CD4-positive, alpha-beta T cell treated with Interleukin-1 beta for 1 hour (primary cell): ENCODE measurements at regions not wholly inside any gene's neighbourhood (a gene's known extent, or its start where the extent isn't known, plus 50 kb on each side); places are given as distances from the start of the nearest gene placed in this dataset.

Experiments used
- DNase-seq, 2 donors: peaks; one replicate each; pipeline ENCODE4 v3.0.0-alpha.2; 2020 to 2022

DNA sequence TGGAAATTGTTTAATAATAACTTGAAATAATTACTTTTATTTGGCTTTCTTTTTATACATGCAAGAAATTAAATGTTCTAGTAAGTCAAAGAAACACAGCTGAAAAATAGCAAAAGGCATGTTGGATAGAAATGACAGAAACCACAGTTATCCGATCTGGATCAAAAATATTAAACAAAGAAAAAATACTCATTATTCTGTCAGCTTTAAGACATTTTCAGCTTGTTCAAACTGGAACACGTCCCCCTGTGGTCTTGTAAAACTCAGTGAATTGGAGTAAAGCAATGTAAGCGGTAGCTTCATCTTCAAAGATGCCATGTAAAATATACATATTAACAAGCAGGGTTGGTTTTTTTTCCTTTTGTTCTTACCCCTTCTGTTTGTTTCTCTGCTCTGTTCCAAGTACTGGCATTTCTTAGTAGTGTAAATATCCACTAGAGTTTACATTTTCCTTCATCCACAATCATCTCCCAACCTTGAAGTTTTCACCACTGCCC lies 223.4 kb downstream of the IGSF11 start:
- DNase-seq = no peak

DNA sequence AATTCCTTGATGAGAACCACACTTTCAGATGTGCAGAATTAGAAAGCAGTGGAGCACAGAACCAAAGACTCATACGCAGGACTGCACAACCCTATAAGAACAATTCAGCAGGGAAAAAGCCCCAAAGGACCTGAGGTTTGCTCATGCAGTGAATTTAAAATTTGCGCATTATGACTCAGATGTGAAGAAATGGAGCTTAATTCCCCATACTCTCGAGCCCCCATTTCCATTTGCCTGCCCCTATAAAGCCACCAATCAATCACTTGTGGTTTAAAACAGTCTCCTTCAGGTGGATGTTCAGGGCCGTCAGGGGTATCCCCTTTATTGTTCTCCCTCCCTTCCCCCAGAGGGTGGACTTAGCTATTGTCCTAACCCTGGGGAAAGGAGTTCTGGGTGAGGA lies 221.2 kb downstream of the IGSF11 start:
- DNase-seq = no peak

DNA sequence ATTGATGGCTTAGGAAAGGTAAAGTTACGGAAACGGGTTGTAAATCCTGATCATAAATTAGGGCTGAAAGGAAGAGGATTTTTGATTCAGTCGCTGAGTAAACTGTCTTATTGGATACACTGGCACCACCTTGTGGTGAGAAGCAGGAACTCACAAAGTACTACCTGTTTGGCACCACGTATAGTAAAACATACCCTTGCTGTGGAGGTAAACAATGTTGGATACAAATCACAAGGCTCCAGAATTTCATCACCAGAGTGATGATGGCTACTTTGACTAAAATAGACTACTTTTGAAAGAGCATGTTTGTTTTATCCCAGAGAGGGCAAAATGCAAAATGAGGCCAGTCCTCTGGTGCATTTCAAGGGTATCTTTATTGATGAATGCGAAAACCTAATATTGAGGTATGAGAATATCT lies 216.9 kb downstream of the IGSF11 start:
- peak; percentile 12 to 46 for DNase-seq

DNA sequence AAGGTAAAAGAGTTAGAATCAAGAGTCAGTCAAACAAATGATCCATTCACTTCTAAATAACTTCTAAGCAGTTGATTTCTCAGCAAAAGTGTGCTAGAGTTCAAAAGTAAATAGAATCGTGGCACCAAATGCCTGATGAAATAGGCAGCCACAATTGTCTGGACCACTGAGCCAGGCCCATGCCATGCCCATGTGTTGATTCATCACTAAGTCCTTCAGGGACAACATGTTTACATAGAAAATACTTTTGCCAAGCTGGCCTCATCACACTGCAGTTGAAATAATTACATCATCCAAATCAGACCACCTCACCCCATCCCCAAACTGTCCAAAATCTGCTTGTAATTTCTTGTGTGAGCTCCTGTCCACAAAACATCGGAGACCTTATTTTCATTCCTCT lies 216.3 kb downstream of the IGSF11 start:
- DNase-seq = no peak

DNA sequence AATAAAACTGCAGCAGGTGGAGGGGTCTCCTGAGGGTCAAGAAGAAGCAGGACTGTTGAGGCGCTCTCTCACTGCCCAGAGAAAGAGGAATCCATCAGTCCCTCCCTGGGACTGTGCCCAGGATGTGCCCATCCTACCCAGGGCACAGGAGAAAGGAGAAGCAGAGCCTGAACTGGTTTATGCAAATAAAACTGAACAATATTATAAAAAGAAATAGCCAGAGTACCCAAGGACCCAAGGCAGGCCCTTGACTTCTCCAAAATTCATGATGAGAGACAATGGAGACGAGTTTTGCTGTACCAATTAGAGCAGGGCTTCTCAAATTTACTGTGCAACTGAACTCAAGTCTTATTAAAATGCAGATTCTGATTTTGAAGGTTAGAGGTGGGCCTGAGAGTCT lies 211.0 kb downstream of the IGSF11 start:
- DNase-seq = no peak

DNA sequence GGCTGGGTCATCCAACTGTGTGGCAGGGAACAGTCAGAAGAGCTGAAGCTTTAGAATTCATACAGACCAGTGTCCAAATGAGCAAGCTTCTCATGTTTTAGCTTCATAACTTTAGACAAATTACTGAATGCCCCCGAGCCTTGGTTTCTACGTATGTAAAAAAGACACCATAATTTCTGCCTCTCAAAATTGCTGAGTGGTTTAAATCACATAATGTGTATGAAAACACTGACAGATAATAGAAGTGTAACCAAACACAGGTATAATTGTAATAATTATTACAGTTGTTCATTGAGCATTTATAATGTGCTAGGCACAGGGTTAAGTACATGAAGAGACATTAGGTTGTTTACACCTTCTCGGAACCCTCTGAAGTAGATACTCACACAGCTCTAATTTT lies 207.2 kb downstream of the IGSF11 start:
- no peak for DNase-seq

DNA sequence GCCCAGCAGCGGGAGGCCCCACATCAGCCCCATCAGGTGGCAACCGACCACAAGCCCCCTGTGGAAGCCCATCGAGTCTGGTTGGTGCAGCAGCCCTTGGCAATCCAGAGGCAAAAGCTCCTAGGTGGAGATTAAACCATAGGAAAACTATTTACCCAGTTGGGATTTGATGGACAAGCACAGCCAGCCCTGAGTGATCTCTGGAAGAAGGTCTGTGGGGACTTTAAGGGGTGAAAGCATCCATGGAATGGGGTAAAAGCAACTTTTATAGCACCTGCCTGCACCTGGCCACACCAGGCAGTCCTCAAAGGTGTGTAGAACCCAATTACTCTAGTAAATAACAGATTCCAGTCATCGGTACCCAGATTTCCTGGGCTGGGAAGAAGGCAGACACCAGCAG lies 206.3 kb downstream of the IGSF11 start:
- DNase-seq = no peak

DNA sequence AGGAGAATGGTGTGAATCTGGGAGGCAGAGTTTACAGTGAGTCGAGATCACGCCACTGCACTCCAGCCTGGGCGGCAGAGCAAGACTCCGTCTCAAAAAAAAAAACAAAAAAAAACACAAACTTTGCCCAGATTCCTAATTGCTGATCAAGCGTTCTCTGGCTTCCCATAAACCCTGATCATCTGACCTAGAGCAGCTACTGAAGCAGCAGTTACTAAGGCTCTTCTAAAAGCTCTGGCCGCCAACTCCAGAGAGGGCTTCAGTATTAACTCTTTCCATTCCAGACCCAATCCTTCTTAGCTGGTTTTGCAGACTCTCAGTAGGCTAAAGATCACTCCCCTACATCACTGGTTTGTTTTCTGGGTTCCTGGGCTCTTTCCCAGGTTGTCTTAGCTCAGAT lies 201.6 kb downstream of the IGSF11 start:
- no peak for DNase-seq

DNA sequence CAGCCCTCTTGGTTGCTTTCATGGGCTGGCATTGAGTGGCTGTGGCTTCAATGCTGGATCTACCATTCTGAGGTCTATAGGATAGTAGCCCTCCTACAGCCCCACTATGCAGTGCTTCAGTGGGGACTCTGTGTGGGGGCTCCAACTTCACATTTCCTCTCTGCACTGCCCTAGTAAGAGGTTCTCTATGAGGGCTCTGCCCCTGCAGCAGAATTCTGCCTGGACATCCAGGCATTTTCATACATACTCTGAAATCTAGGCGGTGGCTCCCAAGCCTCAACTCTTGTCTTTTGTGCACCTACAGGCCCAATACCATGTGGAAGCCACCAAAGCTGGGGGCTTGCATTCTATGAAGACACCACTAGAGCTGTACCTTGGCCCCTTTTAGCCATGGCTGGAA lies 195.8 kb downstream of the IGSF11 start:
- no peak for DNase-seq

DNA sequence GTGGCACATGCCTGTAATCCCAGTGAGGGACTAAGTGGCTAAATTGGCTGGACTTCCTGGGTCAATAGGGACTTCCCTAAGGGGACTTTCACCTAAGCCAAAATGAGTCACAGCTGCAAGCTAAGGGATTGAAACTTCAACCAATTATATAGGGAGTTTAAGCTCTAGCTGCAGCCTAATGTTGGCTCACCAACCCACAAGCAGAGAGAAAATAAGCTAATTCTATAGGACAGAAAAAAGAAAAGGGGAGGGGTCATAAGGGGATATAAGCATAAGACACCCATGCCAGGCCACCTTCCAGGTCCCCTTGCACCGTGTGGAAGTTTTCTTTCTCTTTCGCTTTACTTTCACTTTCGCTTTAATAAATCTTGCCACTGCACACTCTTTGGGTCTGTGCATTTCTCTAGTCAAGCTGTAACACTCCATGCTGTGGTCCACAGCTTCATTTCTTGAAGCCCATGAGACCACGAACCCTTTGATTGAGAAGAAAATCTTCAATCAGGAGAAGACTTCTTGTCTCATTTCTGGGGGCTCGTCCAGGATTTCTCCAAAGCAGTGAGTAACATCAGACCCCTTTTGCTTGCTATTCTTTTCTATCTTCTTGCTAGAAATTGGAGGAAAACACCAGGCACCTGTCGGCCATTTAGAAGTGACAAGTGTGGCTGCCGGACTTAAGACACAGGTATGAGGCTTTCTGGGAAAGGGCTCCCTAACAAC lies 192.3 kb downstream of the IGSF11 start:
- DNase-seq = no peak

DNA sequence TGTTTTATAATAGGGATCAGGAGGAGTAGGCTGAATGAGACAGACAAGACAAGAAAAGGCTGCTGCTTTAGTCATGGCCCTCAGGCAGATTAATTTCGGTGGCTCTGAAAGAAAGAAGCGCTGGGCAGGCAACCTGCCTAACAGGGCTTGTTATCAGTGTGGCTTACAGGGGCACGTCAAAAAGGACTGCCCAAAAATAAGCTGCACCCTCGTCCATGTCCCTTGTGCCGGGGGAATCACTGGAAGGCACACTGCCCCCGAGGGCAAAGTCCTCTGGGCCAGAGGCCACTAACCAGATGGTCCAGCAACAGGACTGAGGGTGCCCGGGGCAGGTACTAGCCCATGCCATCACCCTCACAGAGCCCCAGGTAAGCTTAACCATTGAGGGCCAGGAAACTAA lies 188.5 kb downstream of the IGSF11 start:
- DNase-seq = no peak
